ENCODE measurements at regions not wholly inside any gene's neighbourhood (a gene's known extent, or its start where the extent isn't known, plus 50 kb on each side); places are given as distances from the start of the nearest gene placed in this dataset.

DNA sequence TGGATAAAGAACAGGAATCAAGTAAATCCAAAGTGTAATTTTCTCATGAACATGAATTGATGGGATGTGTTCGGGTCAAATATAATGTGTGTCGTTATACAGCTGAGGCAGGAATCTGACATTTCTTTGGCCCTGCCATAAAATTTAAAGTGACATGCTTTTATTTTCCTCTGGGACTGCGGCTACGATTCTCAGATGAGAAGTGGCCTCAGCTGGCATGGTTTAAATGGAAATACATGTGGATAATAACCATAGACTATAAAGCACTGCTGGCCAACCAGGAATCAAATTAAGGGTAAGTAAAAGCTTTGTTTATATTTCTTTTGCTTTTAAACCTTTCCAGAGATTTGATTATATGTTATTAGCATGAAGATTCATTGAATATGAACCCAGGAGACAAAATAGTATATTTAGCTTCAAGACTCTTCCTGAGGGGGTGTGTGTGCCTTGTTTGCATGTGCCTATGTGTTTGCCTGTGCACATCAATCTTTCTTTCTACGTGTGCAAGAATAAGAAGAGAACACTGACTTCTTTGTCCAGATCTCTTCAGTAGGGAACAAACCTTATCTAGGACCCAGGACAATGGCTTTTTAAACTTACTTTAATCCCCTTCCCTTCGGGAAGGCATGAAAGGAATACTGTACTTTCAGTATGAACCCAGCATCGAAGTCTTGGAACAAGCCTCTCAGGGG lies 629.0 kb upstream of the PFKP start:
- POLR2A ChIA-PET, result no interaction called here

DNA sequence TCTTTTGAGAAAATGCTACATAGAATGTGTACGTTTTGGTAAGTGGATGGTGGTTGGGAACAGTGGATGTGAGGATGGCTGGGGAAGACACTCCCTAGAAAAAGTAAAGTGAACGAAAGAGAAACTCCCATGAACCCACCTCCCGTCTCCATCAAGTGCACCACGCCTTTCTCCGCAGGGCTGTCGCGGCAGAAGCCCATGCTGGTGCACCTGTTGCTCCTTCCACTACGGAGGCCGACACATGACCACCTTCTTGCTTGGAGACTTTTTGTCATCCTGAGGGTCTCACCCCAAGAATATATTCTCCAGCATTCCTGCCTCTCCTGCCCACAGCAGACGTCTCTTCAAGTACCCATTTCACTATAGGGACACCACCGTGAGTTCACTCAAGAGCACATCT lies 630.4 kb upstream of the PFKP start:
- Histone ChIP-seq H3K4me3 (ENCODE audit: low read length) (no peak overlapping the region), H3K4me1 (ENCODE audit: insufficient read depth, low read length) (no peaks in the 10 kb centered on the region), H3K27me3 (ENCODE audit: control insufficient read depth in 1 of 2, insufficient read depth in 2 of 2, low read length in 2 of 2) (no peaks in the 10 kb centered on the region), H3K36me3 (ENCODE audit: insufficient read depth, low read length) (no peaks in the 10 kb centered on the region), H3K27ac (ENCODE audit: low read depth in 1 of 2, low read length in 2 of 2) (no peak overlapping the region), H3K9me3 (ENCODE audit: control insufficient read depth in 1 of 2, insufficient read depth in 1 of 2, low read length in 2 of 2) (peaks cover 0 to 3% of the 10 kb centered on the region in 2 experiments)
- no peaks in the 10 kb centered on the region for H3K27me3 Mint-ChIP-seq
- H3K36me3 Mint-ChIP-seq (ENCODE audit: low read depth), result no peaks in the 10 kb centered on the region
- no peaks in the 10 kb centered on the region for H3K4me1 Mint-ChIP-seq (ENCODE audit: low read depth)
- ChIA-PET POLR2A (no interaction called here), CTCF (no interaction called here)
- DNase-seq, result no peak
- no peak overlapping the region for H3K27ac Mint-ChIP-seq
- H3K4me3 Mint-ChIP-seq, result no peak overlapping the region
- ATAC-seq (ENCODE audit: poor library complexity), result no peak
- TF ChIP-seq, protein P1, sequence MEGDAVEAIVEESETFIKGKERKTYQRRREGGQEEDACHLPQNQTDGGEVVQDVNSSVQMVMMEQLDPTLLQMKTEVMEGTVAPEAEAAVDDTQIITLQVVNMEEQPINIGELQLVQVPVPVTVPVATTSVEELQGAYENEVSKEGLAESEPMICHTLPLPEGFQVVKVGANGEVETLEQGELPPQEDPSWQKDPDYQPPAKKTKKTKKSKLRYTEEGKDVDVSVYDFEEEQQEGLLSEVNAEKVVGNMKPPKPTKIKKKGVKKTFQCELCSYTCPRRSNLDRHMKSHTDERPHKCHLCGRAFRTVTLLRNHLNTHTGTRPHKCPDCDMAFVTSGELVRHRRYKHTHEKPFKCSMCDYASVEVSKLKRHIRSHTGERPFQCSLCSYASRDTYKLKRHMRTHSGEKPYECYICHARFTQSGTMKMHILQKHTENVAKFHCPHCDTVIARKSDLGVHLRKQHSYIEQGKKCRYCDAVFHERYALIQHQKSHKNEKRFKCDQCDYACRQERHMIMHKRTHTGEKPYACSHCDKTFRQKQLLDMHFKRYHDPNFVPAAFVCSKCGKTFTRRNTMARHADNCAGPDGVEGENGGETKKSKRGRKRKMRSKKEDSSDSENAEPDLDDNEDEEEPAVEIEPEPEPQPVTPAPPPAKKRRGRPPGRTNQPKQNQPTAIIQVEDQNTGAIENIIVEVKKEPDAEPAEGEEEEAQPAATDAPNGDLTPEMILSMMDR (IDR thresholded peaks at IDR 0.05), result no peak
- intact Hi-C loops (cut with DNase I, micrococcal nuclease), result no loop called here
- H3K9me3 Mint-ChIP-seq, result no peaks in the 10 kb centered on the region

More for the DNA sequence above, 629.0 kb upstream of the PFKP start:
- peaks cover 4% of the 10 kb centered on the region for H3K27me3 Mint-ChIP-seq
- H3K36me3 Mint-ChIP-seq (ENCODE audit: low read depth), result no peaks in the 10 kb centered on the region
- intact Hi-C loops (cut with DNase I, micrococcal nuclease), result no loop called here
- Histone ChIP-seq H3K36me3 (ENCODE audit: insufficient read depth, low read length) (no peaks in the 10 kb centered on the region), H3K27ac (ENCODE audit: low read depth in 1 of 2, low read length in 2 of 2) (no peak overlapping the region), H3K9me3 (ENCODE audit: control insufficient read depth in 1 of 2, insufficient read depth in 1 of 2, low read length in 2 of 2) (peaks cover 0 to 3% of the 10 kb centered on the region in 2 experiments), H3K27me3 (ENCODE audit: control insufficient read depth in 1 of 2, insufficient read depth in 2 of 2, low read length in 2 of 2) (no peaks in the 10 kb centered on the region), H3K4me3 (ENCODE audit: low read length) (no peak overlapping the region), H3K4me1 (ENCODE audit: insufficient read depth, low read length) (no peaks in the 10 kb centered on the region)
- TF ChIP-seq, protein P1 (IDR thresholded peaks at IDR 0.05), result no peak
- CTCF ChIA-PET, result no interaction called here
- ATAC-seq (ENCODE audit: poor library complexity) (no peak), DNase-seq (no peak)
- H3K4me3 Mint-ChIP-seq, result no peak overlapping the region
- H3K27ac Mint-ChIP-seq, result no peak overlapping the region
- H3K4me1 Mint-ChIP-seq (ENCODE audit: low read depth), result no peaks in the 10 kb centered on the region
- H3K9me3 Mint-ChIP-seq, result no peaks in the 10 kb centered on the region

GRCh38 chr10:2431961-2432360 lies 635.4 kb upstream of the PFKP start:
- intact Hi-C loops (cut with DNase I, micrococcal nuclease), result no loop called here
- DNase-seq, result no peak
- CTCF ChIA-PET, result no interaction called here

More at GRCh38 chr10:2431961-2432360, 635.4 kb upstream of the PFKP start:
- no peak for ATAC-seq (ENCODE audit: poor library complexity)
- no peaks in the 10 kb centered on the region for H3K4me1 Mint-ChIP-seq (ENCODE audit: low read depth)
- H3K27me3 ChIP-seq (ENCODE audit: control insufficient read depth in 1 of 2, insufficient read depth in 2 of 2, low read length in 2 of 2), result no peaks in the 10 kb centered on the region
- H3K27me3 Mint-ChIP-seq, result no peaks in the 10 kb centered on the region
- no peak overlapping the region for H3K27ac Mint-ChIP-seq
- POLR2A ChIA-PET, result no interaction called here
- no peak overlapping the region for H3K4me3 Mint-ChIP-seq
- no peaks in the 10 kb centered on the region for H3K9me3 Mint-ChIP-seq
- H3K9me3 ChIP-seq (ENCODE audit: control insufficient read depth in 1 of 2, insufficient read depth in 1 of 2, low read length in 2 of 2), result peaks cover 0 to 3% of the 10 kb centered on the region in 2 experiments
- H3K36me3 ChIP-seq (ENCODE audit: insufficient read depth, low read length), result no peaks in the 10 kb centered on the region
- TF ChIP-seq, protein P1 (IDR thresholded peaks at IDR 0.05), result no peak
- H3K36me3 Mint-ChIP-seq (ENCODE audit: low read depth), result no peaks in the 10 kb centered on the region
- no peak overlapping the region for H3K4me3 ChIP-seq (ENCODE audit: low read length)
- H3K4me1 ChIP-seq (ENCODE audit: insufficient read depth, low read length), result no peaks in the 10 kb centered on the region
- H3K27ac ChIP-seq (ENCODE audit: low read depth in 1 of 2, low read length in 2 of 2), result no peak overlapping the region
